ENCODE measurements at regions not wholly inside any gene's neighbourhood (a gene's known extent, or its start where the extent isn't known, plus 50 kb on each side); places are given as distances from the start of the nearest gene placed in this dataset.

DNA sequence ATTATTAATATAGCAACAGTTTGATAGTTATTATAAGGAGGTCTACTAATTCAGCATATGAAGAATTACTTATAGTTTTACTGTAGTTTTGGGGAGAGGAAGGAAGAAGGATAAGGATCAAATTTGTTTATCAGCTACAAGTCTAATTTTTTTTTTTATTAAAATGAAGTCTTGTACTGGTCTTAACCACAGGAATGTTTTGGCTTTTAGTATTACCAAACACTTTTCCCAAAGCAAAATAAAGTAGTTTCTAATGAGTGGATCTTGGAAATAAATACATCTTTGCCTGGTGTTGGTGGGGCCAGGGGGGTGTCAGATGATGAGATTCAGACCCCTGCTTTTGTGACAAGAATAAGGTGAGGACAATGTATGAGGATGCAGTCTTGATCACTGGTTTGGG lies 57.2 kb upstream of the ZDHHC17 start:
- Histone ChIP-seq H3K9me2 (ENCODE audit: insufficient read depth) (no peaks in the 10 kb centered on the region), H3K27me3 (replicated peaks; ENCODE audit: insufficient read depth) (no peaks in the 10 kb centered on the region), H4K20me1 (ENCODE audit: insufficient read depth) (no peaks in the 10 kb centered on the region), H3K9me3 (ENCODE audit: low read depth) (no peaks in the 10 kb centered on the region), H2AFZ (no peak overlapping the region), H3K36me3 (ENCODE audit: low read depth) (no peaks in the 10 kb centered on the region), H3K4me1 (ENCODE audit: insufficient read depth) (peaks cover 23% of the 10 kb centered on the region), H3K27ac (no peak overlapping the region), H3F3A (ENCODE audit: insufficient read depth) (no peaks in the 10 kb centered on the region), H3K4me2 (ENCODE audit: unreplicated experiment) (peak overlapping the region; percentile 50), H3K4me3 (no peak overlapping the region), H3K79me2 (ENCODE audit: insufficient read depth) (no peaks in the 10 kb centered on the region), H3K9ac (no peak overlapping the region)
- in situ Hi-C loops (cut with MboI): no loop called here
- TF ChIP-seq EZH2phosphoT487 (IDR thresholded peaks at IDR 0.05; ENCODE audit: insufficient read depth, low read depth) (no peak), EZH2 (IDR thresholded peaks at IDR 0.05; ENCODE audit: insufficient read depth, poor library complexity, severe bottlenecking) (no peak)
- peak; percentile 38 for DNase-seq

DNA sequence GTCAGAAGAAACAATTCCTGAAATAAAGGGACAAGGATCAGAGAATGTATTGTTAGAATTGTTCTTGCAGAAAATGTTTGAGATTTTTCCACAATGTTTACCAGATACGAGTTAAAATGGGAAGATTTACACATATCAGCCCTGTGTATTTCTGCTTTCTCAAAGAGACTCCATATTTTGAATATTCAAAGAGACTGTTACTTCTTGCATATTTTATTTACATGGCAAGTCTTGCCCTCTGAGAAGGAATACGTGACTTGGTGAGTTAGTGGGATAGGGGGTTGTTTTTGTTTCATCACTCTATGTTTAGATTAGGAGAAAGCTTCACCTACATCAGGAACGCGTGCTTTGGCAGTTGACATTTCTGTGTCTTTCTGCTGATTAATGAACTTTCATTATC lies 56.1 kb upstream of the ZDHHC17 start:
- no peak overlapping the region for H2AFZ ChIP-seq
- no peaks in the 10 kb centered on the region for H3K79me2 ChIP-seq (ENCODE audit: insufficient read depth)
- no peak for TF ChIP-seq EZH2phosphoT487 (IDR thresholded peaks at IDR 0.05; ENCODE audit: insufficient read depth, low read depth)
- TF ChIP-seq EZH2 (IDR thresholded peaks at IDR 0.05; ENCODE audit: insufficient read depth, poor library complexity, severe bottlenecking): no peak
- no peak overlapping the region for H3K9ac ChIP-seq
- H4K20me1 ChIP-seq (ENCODE audit: insufficient read depth): no peaks in the 10 kb centered on the region
- H3K27me3 ChIP-seq (replicated peaks; ENCODE audit: insufficient read depth): no peaks in the 10 kb centered on the region
- no peak for DNase-seq
- WGBS, 2 experiments (ENCODE audit: low coverage in 1 of 2, low lambda C conversion rate in 2 of 2, missing lambda C conversion rate in 2 of 2): 79 to 94% methylated on average over 4 of the region's 4 CpGs
- H3K27ac ChIP-seq: no peak overlapping the region
- H3K36me3 ChIP-seq (ENCODE audit: low read depth): no peaks in the 10 kb centered on the region
- no peak overlapping the region for H3K4me3 ChIP-seq
- H3K4me2 ChIP-seq (ENCODE audit: unreplicated experiment): no peak overlapping the region
- in situ Hi-C loops (cut with MboI): no loop called here
- no peaks in the 10 kb centered on the region for H3K9me3 ChIP-seq (ENCODE audit: low read depth)
- H3K4me1 ChIP-seq (ENCODE audit: insufficient read depth): peaks cover 23% of the 10 kb centered on the region
- no peaks in the 10 kb centered on the region for H3K9me2 ChIP-seq (ENCODE audit: insufficient read depth)
- no peaks in the 10 kb centered on the region for H3F3A ChIP-seq (ENCODE audit: insufficient read depth)

- Histone ChIP-seq H3K9ac (no peak overlapping the region), H3K27me3 (replicated peaks; ENCODE audit: insufficient read depth) (no peaks in the 10 kb centered on the region), H3K4me3 (no peak overlapping the region), H3K4me1 (ENCODE audit: insufficient read depth) (peaks cover 23% of the 10 kb centered on the region), H3F3A (ENCODE audit: insufficient read depth) (no peaks in the 10 kb centered on the region), H3K36me3 (ENCODE audit: low read depth) (no peaks in the 10 kb centered on the region), H3K9me3 (ENCODE audit: low read depth) (no peaks in the 10 kb centered on the region), H2AFZ (no peak overlapping the region), H3K4me2 (ENCODE audit: unreplicated experiment) (no peak overlapping the region), H4K20me1 (ENCODE audit: insufficient read depth) (no peaks in the 10 kb centered on the region), H3K27ac (no peak overlapping the region), H3K9me2 (ENCODE audit: insufficient read depth) (no peaks in the 10 kb centered on the region), H3K79me2 (ENCODE audit: insufficient read depth) (no peaks in the 10 kb centered on the region)
- TF ChIP-seq EZH2phosphoT487 (IDR thresholded peaks at IDR 0.05; ENCODE audit: insufficient read depth, low read depth) (no peak), EZH2 (IDR thresholded peaks at IDR 0.05; ENCODE audit: insufficient read depth, poor library complexity, severe bottlenecking) (no peak)
- DNase-seq: no peak
- in situ Hi-C loops (cut with MboI): no loop called here
- 66 to 76% methylated on average over 2 of the region's 2 CpGs for WGBS, 2 experiments (ENCODE audit: low coverage in 1 of 2, low lambda C conversion rate in 2 of 2, missing lambda C conversion rate in 2 of 2)
Measured at GRCh38 chr12:76708296-76708695, 55.6 kb upstream of the ZDHHC17 start.

DNA sequence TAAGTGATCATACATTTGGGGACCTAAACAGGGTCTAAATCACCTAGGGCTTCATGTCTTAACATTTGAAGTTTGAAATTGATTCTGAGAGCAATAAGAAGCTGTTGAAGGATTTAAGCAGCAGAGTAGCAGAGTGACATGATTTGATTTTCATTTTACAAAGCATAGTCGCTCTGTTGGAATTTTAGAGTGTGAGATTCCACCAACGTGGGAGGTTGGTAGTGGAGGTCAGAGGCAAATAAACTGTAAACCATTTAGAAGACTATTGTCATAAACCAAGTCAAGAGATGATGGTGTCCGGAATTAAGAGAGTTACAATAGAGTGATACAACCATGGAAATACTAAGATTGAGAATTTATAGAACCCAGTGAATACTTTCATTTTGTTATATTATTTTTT lies 52.7 kb upstream of the ZDHHC17 start:
- Histone ChIP-seq H4K20me1 (ENCODE audit: insufficient read depth) (no peaks in the 10 kb centered on the region), H3K79me2 (ENCODE audit: insufficient read depth) (no peaks in the 10 kb centered on the region), H3K9ac (no peak overlapping the region), H3K27ac (no peak overlapping the region), H3K36me3 (ENCODE audit: low read depth) (no peaks in the 10 kb centered on the region), H3K4me2 (ENCODE audit: unreplicated experiment) (peak overlapping the region; percentile 37), H3K27me3 (replicated peaks; ENCODE audit: insufficient read depth) (no peaks in the 10 kb centered on the region), H2AFZ (peak overlapping the region; percentile 19; the same call in 1 of the 2 replicates), H3F3A (ENCODE audit: insufficient read depth) (no peaks in the 10 kb centered on the region), H3K9me2 (ENCODE audit: insufficient read depth) (no peaks in the 10 kb centered on the region), H3K9me3 (ENCODE audit: low read depth) (no peaks in the 10 kb centered on the region), H3K4me3 (no peak overlapping the region), H3K4me1 (ENCODE audit: insufficient read depth) (peaks cover 19% of the 10 kb centered on the region)
- DNase-seq: peak; percentile 53
- WGBS, 2 experiments (ENCODE audit: low coverage in 1 of 2, low lambda C conversion rate in 2 of 2, missing lambda C conversion rate in 2 of 2): 51 to 64% methylated on average over 3 of the region's 3 CpGs
- no peak for TF ChIP-seq EZH2 (IDR thresholded peaks at IDR 0.05; ENCODE audit: insufficient read depth, poor library complexity, severe bottlenecking)
- no peak for TF ChIP-seq EZH2phosphoT487 (IDR thresholded peaks at IDR 0.05; ENCODE audit: insufficient read depth, low read depth)
- in situ Hi-C loops (cut with MboI): no loop called here

DNA sequence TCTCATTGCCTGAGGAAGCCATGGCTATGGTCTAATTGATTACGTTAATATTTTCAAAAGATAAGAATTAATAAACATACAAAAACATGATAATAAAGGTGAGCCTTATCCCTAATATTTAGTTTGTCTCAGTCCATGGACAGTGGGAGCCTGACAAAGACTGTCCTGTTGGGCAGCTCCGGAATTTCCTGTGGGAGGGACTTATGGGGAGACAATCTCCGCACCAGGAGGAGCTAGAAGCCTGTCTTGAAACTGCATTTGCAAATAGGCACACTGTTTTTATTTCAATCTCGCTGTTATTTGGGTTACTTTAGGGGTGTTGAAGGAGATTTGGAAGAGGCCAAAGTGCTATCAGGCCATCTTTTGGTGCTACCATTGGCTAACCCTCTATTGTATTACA lies 50.8 kb upstream of the ZDHHC17 start:
- in situ Hi-C loops (cut with MboI): no loop called here
- Histone ChIP-seq H3K4me1 (ENCODE audit: insufficient read depth) (peaks cover 24% of the 10 kb centered on the region), H3K9me3 (ENCODE audit: low read depth) (no peaks in the 10 kb centered on the region), H4K20me1 (ENCODE audit: insufficient read depth) (no peaks in the 10 kb centered on the region), H3F3A (ENCODE audit: insufficient read depth) (no peaks in the 10 kb centered on the region; the same call in 1 of the 2 replicates), H3K4me3 (no peak overlapping the region), H3K9me2 (ENCODE audit: insufficient read depth) (no peaks in the 10 kb centered on the region), H3K36me3 (ENCODE audit: low read depth) (no peaks in the 10 kb centered on the region), H3K27ac (no peak overlapping the region), H3K79me2 (ENCODE audit: insufficient read depth) (no peaks in the 10 kb centered on the region), H2AFZ (no peak overlapping the region), H3K9ac (no peak overlapping the region), H3K4me2 (ENCODE audit: unreplicated experiment) (no peak overlapping the region), H3K27me3 (replicated peaks; ENCODE audit: insufficient read depth) (no peaks in the 10 kb centered on the region)
- TF ChIP-seq EZH2 (IDR thresholded peaks at IDR 0.05; ENCODE audit: insufficient read depth, poor library complexity, severe bottlenecking): no peak
- no peak for DNase-seq
- whole genome bisulfite sequencing, 2 experiments (ENCODE audit: low coverage in 1 of 2, low lambda C conversion rate in 2 of 2, missing lambda C conversion rate in 2 of 2): 70 to 78% methylated on average over 4 of the region's 4 CpGs
